ENCODE measurements at regions not wholly inside any gene's neighbourhood (a gene's known extent, or its start where the extent isn't known, plus 50 kb on each side); places are given as distances from the start of the nearest gene placed in this dataset.
"Not testable (repeated sequence)": the region's sequence is repeated elsewhere in the genome, so short reads cannot be mapped to it uniquely, and the experiment has no call there.

GRCh38 chr4:131883181-131883580, 1265.9 kb upstream of the PCDH10 start:
- not testable (repeated sequence) for DNase-seq (ENCODE audit: low spot score)

GRCh38 chr4:131925662-131926061, 1223.4 kb upstream of the PCDH10 start:
- DNase-seq (ENCODE audit: low spot score), result not testable (repeated sequence)

GRCh38 chr4:131967646-131968045, 1181.4 kb upstream of the PCDH10 start:
- not testable (repeated sequence) for DNase-seq (ENCODE audit: low spot score)

GRCh38 chr4:131974730-131975129, 1174.4 kb upstream of the PCDH10 start:
- DNase-seq (ENCODE audit: low spot score), result no peak

GRCh38 chr4:131975276-131976132, 1173.6 kb upstream of the PCDH10 start:
- DNase-seq (ENCODE audit: low spot score), result not testable (repeated sequence)

- DNase-seq (ENCODE audit: low spot score), result not testable (repeated sequence)
Observed at GRCh38 chr4:131976133-131977002, 1172.7 kb upstream of the PCDH10 start.

- DNase-seq (ENCODE audit: low spot score), result no peak
Observed at GRCh38 chr4:131978120-131978519, 1171.0 kb upstream of the PCDH10 start.

GRCh38 chr4:131989576-131989975, 1159.5 kb upstream of the PCDH10 start:
- no peak for DNase-seq (ENCODE audit: low spot score)

GRCh38 chr4:132001542-132001941, 1147.6 kb upstream of the PCDH10 start:
- no peak for DNase-seq (ENCODE audit: low spot score)

GRCh38 chr4:132003593-132003992, 1145.5 kb upstream of the PCDH10 start:
- no peak for DNase-seq (ENCODE audit: low spot score)

GRCh38 chr4:132015321-132015720, 1133.8 kb upstream of the PCDH10 start:
- DNase-seq (ENCODE audit: low spot score), result no peak

GRCh38 chr4:132016703-132017350, 1132.3 kb upstream of the PCDH10 start:
- no peak for DNase-seq (ENCODE audit: low spot score)

GRCh38 chr4:132026166-132026565, 1122.9 kb upstream of the PCDH10 start:
- no peak for DNase-seq (ENCODE audit: low spot score)

- DNase-seq (ENCODE audit: low spot score), result no peak
Observed at GRCh38 chr4:132026816-132027215, 1122.3 kb upstream of the PCDH10 start.

- DNase-seq (ENCODE audit: low spot score), result no peak
Observed at GRCh38 chr4:132056496-132056895, 1092.6 kb upstream of the PCDH10 start.

GRCh38 chr4:132059227-132059626, 1089.9 kb upstream of the PCDH10 start:
- DNase-seq (ENCODE audit: low spot score), result no peak

- DNase-seq (ENCODE audit: low spot score), result no peak
Observed at GRCh38 chr4:132062611-132063239, 1086.4 kb upstream of the PCDH10 start.

GRCh38 chr4:132063829-132064228, 1085.3 kb upstream of the PCDH10 start:
- DNase-seq (ENCODE audit: low spot score), result no peak

- DNase-seq (ENCODE audit: low spot score), result no peak
Observed at GRCh38 chr4:132065940-132066495, 1083.1 kb upstream of the PCDH10 start.

- DNase-seq (ENCODE audit: low spot score), result no peak
Observed at GRCh38 chr4:132071815-132072214, 1077.3 kb upstream of the PCDH10 start.

- no peak for DNase-seq (ENCODE audit: low spot score)
Observed at GRCh38 chr4:132076829-132077228, 1072.3 kb upstream of the PCDH10 start.

- no peak for DNase-seq (ENCODE audit: low spot score)
Observed at GRCh38 chr4:132085105-132085504, 1064.0 kb upstream of the PCDH10 start.
